CD14-positive monocyte (primary cell): ENCODE measurements at regions not wholly inside any gene's neighbourhood (a gene's known extent, or its start where the extent isn't known, plus 50 kb on each side); places are given as distances from the start of the nearest gene placed in this dataset.

Experiments
- DNase-seq, 3 donors: peaks; one replicate each; pipeline ENCODE4 v3.0.0-alpha.2; 2011 to 2022
- H2AFZ ChIP-seq: 2 replicates; pipeline ENCODE4 v1.6.0; 2012; ENCODE audit warnings: mild to moderate bottlenecking, low read depth, low read length, inconsistent platforms; ENCODE audit not compliant: insufficient read depth, poor library complexity, severe bottlenecking
- H3K27ac ChIP-seq, 2 donors: 1 replicate in 1 of 2; 2 replicates in 1 of 2; pipeline ENCODE4 v1.5.1; 2012 to 2013; ENCODE audit warnings: low read length in 2 of 2, control low read depth in 1 of 2, inconsistent platforms in 1 of 2, low read depth in 1 of 2, mild to moderate bottlenecking in 1 of 2
- H3K27me3 ChIP-seq, 2 donors: one replicate each; pipeline versions ENCODE4 v1.6.0 to v1.6.1; 2011 to 2013; ENCODE audit warnings: low read length in 2 of 2; ENCODE audit not compliant: control insufficient read depth in 2 of 2, insufficient read depth in 2 of 2
- H3K36me3 ChIP-seq, 2 donors: replicated peaks in 1 of 2; 1 replicate in 1 of 2; 2 replicates in 1 of 2; pipeline versions ENCODE4 v1.5.1 to v1.6.1; 2012 to 2013; ENCODE audit warnings: low read length in 2 of 2, control low read depth in 1 of 2, inconsistent platforms in 1 of 2, mild to moderate bottlenecking in 1 of 2; ENCODE audit not compliant: insufficient read depth in 2 of 2, control insufficient read depth in 1 of 2
- H3K4me1 ChIP-seq, 2 donors: 1 replicate in 1 of 2; 2 replicates in 1 of 2; pipeline versions ENCODE4 v1.5.1 to v1.6.1; 2012 to 2013; ENCODE audit warnings: low read length in 2 of 2, control low read depth in 1 of 2, inconsistent platforms in 1 of 2, mild to moderate bottlenecking in 1 of 2, moderate library complexity in 1 of 2; ENCODE audit not compliant: insufficient read depth in 2 of 2, control insufficient read depth in 1 of 2
- H3K4me2 ChIP-seq: replicated peaks from 2 replicates; pipeline ENCODE3; 2012; ENCODE audit warnings: low read length, moderate library complexity, mild to moderate bottlenecking; ENCODE audit not compliant: poor library complexity, severe bottlenecking; ENCODE audit errors: extremely low read depth
- H3K4me3 ChIP-seq, 3 experiments: fragments of 200-600 bp in 1 of 3; sonication (generic) in 1 of 3; replicated peaks in 1 of 3; 1 replicate in 2 of 3; 2 replicates in 1 of 3; pipeline ENCODE4 v1.5.1; 2011 to 2013; ENCODE audit warnings: low read length in 3 of 3, mild to moderate bottlenecking in 3 of 3, control low read depth in 2 of 3, low read depth in 2 of 3, inconsistent platforms in 1 of 3, moderate library complexity in 1 of 3
- H3K79me2 ChIP-seq: 2 replicates; pipeline ENCODE4 v1.6.0; 2012; ENCODE audit warnings: mild to moderate bottlenecking, control low read depth, inconsistent platforms, low read length, moderate library complexity; ENCODE audit not compliant: insufficient read depth
- H3K9ac ChIP-seq: 2 replicates; pipeline ENCODE4 v1.6.0; 2017; ENCODE audit warnings: low read length, mild to moderate bottlenecking; ENCODE audit not compliant: insufficient read depth, poor library complexity, severe bottlenecking
- H3K9me3 ChIP-seq, 2 donors: replicated peaks in 1 of 2; 1 replicate in 1 of 2; 2 replicates in 1 of 2; pipeline versions ENCODE4 v1.5.1 to v1.6.1; 2012 to 2013; ENCODE audit warnings: low read length in 2 of 2, control low read depth in 1 of 2; ENCODE audit not compliant: control insufficient read depth in 1 of 2, insufficient read depth in 1 of 2
- H4K20me1 ChIP-seq: 2 replicates; pipeline ENCODE4 v1.6.0; 2012; ENCODE audit warnings: mild to moderate bottlenecking, low read length, control low read depth, moderate library complexity; ENCODE audit not compliant: insufficient read depth
- H3K27ac Mint-ChIP-seq, 7 donors: one replicate each; pipeline ENCODE4 v1.8.0; 2020; ENCODE audit warnings: mild to moderate bottlenecking in 7 of 7, mixed read lengths in 7 of 7, moderate library complexity in 6 of 7, inconsistent platforms in 2 of 7
- H3K27me3 Mint-ChIP-seq, 3 donors: one replicate each; pipeline ENCODE4 v1.8.0; 2021 to 2022; ENCODE audit warnings: low read depth in 3 of 3, mild to moderate bottlenecking in 3 of 3, mixed read lengths in 3 of 3, moderate library complexity in 3 of 3, inconsistent platforms in 1 of 3
- H3K36me3 Mint-ChIP-seq, 2 donors: one replicate each; pipeline ENCODE4 v1.8.0; 2020; ENCODE audit warnings: mixed read lengths in 2 of 2, inconsistent platforms in 1 of 2, mild to moderate bottlenecking in 1 of 2
- H3K4me1 Mint-ChIP-seq: one replicate; pipeline ENCODE4 v1.8.0; 2020; ENCODE audit warnings: mild to moderate bottlenecking, mixed read lengths
- H3K4me3 Mint-ChIP-seq, 2 donors: one replicate each; pipeline ENCODE4 v1.8.0; 2020; ENCODE audit warnings: mild to moderate bottlenecking in 2 of 2, mixed read lengths in 2 of 2, moderate library complexity in 1 of 2
- H3K9me3 Mint-ChIP-seq, 7 donors: one replicate each; pipeline ENCODE4 v1.8.0; 2020 to 2022; ENCODE audit warnings: mixed read lengths in 7 of 7, mild to moderate bottlenecking in 6 of 7, moderate library complexity in 6 of 7, inconsistent platforms in 2 of 7
- CTCF ChIP-seq: fragments of 200-600 bp; IDR thresholded peaks from one replicate; pipeline ENCODE4 v1.8.0; 2022; ENCODE audit warnings: antibody characterized with exemption, mild to moderate bottlenecking
- WGBS: methylation state at CpG from one replicate; pipeline ENCODE4 v1.1.5; 2013; ENCODE audit warnings: missing lambda C conversion rate; ENCODE audit not compliant: insufficient coverage; 5-methylcytosine and 5-hydroxymethylcytosine counted together
- intact Hi-C, 2 donors: fragments of 100-400 bp; cut with micrococcal nuclease; formaldehyde crosslinking; loops; one replicate each; pipeline versions ENCODE4 v1.15.0 to v1.15.1; 2023

GRCh38 chr1:232249861-232250777, 379.8 kb downstream of the SIPA1L2 start:
- Mint-ChIP-seq H3K9me3 (peaks cover 0 to 3% (median 0%) of the 10 kb centered on the region in 7 donors), H3K4me3 (peak overlapping the region in 1 of 2 donors; percentile 55), H3K36me3 (no peaks in the 10 kb centered on the region), H3K27me3 (peaks cover 30 to 46% (median 45%) of the 10 kb centered on the region in 3 donors), H3K27ac (no peak overlapping the region), H3K4me1 (peaks cover 5% of the 10 kb centered on the region)
- Histone ChIP-seq H3K9ac (no peak overlapping the region), H4K20me1 (no peaks in the 10 kb centered on the region), H3K4me3 (no peak overlapping the region), H3K9me3 (no peaks in the 10 kb centered on the region), H3K27ac (no peak overlapping the region), H3K4me1 (no peaks in the 10 kb centered on the region), H3K27me3 (peaks cover 36 to 42% of the 10 kb centered on the region in 2 donors), H3K79me2 (no peaks in the 10 kb centered on the region), H3K36me3 (no peaks in the 10 kb centered on the region), H2AFZ (no peak overlapping the region), H3K4me2 (no peak overlapping the region)
- 57% methylated on average over 4 of the region's 13 CpGs for WGBS
- intact Hi-C loops, result no loop called here
- no peak for TF ChIP-seq CTCF
- no peak for DNase-seq

GRCh38 chr1:232249339-232249738, 380.6 kb downstream of the SIPA1L2 start:
- H3K9me3 ChIP-seq, result no peaks in the 10 kb centered on the region
- Mint-ChIP-seq H3K27me3 (peaks cover 27 to 51% (median 47%) of the 10 kb centered on the region in 3 donors), H3K36me3 (no peaks in the 10 kb centered on the region), H3K27ac (no peak overlapping the region), H3K9me3 (peaks cover 0 to 3% (median 0%) of the 10 kb centered on the region in 7 donors), H3K4me3 (no peak overlapping the region), H3K4me1 (peaks cover 5% of the 10 kb centered on the region)
- no peak overlapping the region for H3K4me3 ChIP-seq
- no peak overlapping the region for H3K4me2 ChIP-seq
- H3K4me1 ChIP-seq, result no peaks in the 10 kb centered on the region
- peaks cover 38 to 40% of the 10 kb centered on the region in 2 donors for H3K27me3 ChIP-seq
- no peak overlapping the region for H3K27ac ChIP-seq
- DNase-seq, result no peak
- H3K9ac ChIP-seq, result no peak overlapping the region
- no peak for TF ChIP-seq CTCF
- no peaks in the 10 kb centered on the region for H4K20me1 ChIP-seq
- no peaks in the 10 kb centered on the region for H3K36me3 ChIP-seq
- no CpG with 5 or more reads among the region's 2 CpGs for WGBS
- no peak overlapping the region for H2AFZ ChIP-seq
- H3K79me2 ChIP-seq, result no peaks in the 10 kb centered on the region
- intact Hi-C loops, result no loop called here
